ENCODE measurements at regions not wholly inside any gene's neighbourhood (a gene's known extent, or its start where the extent isn't known, plus 50 kb on each side); places are given as distances from the start of the nearest gene placed in this dataset.

DNA sequence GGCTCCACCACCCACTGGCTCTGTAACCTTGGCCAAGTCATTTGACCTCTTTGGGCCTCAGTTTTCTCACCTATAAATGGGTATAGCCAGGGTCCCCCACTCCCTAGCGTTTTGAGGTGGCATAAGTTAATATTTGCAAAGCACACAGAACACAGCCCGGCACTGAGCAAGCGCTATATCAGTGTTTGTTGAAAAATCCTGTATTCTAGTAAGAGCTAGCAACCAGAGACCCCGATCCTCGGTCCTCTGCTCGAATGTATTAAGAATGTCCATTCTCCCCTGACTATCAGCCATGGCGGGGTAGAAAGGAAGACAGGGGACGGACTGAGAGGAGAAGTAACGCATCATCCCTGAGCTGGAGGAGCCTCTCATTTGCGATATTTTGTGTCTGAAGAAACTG, 131.2 kb downstream of the IRF8 start:
- DNase-seq (ENCODE audit: low read depth): no peak
- TF ChIP-seq, protein P1, sequence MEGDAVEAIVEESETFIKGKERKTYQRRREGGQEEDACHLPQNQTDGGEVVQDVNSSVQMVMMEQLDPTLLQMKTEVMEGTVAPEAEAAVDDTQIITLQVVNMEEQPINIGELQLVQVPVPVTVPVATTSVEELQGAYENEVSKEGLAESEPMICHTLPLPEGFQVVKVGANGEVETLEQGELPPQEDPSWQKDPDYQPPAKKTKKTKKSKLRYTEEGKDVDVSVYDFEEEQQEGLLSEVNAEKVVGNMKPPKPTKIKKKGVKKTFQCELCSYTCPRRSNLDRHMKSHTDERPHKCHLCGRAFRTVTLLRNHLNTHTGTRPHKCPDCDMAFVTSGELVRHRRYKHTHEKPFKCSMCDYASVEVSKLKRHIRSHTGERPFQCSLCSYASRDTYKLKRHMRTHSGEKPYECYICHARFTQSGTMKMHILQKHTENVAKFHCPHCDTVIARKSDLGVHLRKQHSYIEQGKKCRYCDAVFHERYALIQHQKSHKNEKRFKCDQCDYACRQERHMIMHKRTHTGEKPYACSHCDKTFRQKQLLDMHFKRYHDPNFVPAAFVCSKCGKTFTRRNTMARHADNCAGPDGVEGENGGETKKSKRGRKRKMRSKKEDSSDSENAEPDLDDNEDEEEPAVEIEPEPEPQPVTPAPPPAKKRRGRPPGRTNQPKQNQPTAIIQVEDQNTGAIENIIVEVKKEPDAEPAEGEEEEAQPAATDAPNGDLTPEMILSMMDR (conservative IDR thresholded peaks at IDR 0.05; ENCODE audit: low read length): no peak
- H3K4me3 ChIP-seq (ENCODE audit: low read length): no peak overlapping the region

DNA sequence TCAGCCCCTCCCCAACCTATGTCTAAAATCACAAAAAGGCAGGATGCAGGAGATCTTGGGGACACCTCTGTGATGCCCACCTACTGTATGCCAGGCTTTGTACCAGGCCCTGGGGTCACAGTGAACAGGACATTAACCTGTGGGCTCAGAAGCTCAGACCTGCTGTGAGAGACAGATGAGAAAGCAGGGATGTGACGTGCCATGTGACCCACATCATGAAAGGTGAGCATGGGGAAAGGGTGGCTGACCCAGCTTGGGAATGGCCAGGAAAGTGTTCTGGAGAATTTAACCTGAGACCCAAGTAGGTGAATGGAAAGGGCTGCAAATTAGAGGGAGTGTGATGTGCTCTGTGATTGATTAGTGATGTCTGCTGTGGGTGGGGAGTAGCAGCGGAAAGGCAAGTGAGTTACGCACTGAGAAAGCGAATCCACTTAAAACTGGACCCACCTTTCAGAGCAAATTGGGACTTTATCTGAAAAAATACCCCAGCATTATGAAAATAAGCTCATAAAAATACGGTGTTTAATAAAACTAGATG, 132.2 kb downstream of the IRF8 start:
- TF ChIP-seq, protein P1 (conservative IDR thresholded peaks at IDR 0.05; ENCODE audit: low read length): no peak
- DNase-seq (ENCODE audit: low read depth): no peak

DNA sequence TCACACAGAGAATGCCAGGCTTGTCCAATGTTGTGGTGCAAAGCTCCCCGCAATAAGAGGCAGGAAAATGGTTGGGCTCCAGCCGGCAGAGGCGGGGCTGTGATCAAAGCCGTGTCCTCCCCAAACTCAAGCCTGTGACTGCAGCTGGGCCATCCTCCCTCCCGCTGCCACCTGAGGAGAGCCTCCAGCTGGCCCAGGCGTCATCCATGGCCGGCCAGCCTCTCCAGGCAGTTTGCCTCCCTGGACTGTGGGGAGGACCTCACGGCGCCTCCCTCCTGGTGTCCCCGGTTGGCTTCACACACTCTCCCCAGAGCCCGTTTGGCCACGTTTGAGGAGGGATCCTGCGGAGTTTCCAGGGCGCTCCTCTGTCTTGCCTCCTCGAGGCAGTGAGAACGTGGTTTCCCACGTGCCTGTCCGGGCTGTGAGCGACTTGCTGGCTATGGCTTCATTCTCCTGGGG, 134.1 kb downstream of the IRF8 start:
- TF ChIP-seq, protein P1 (conservative IDR thresholded peaks at IDR 0.05; ENCODE audit: low read length): no peak
- DNase-seq (ENCODE audit: low read depth): no peak
- H3K4me3 ChIP-seq (ENCODE audit: low read length): no peak overlapping the region

More for the DNA sequence above, 132.2 kb downstream of the IRF8 start:
- H3K4me3 ChIP-seq (ENCODE audit: low read length): no peak overlapping the region

DNA sequence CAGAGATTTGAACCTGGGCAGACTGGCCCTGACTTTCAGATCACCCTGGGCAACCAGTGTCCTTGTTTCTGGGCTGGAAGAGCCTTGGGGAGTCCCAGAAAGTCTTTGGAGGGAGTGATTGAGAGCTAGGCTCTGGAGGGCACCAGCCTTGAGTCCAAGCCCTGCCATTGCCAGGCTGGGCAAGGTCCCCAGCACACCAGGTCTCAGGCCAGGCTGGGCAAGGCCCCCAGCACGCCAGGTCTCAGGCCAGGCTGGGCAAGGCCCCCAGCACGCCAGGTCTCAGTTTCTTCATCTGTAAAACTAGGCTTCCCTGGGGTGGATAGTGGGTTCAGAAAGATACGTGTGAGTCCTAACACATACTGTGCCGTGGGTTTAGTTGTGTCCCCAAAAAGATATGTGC, 135.0 kb downstream of the IRF8 start:
- DNase-seq (ENCODE audit: low read depth): no peak
- TF ChIP-seq, protein P1 (conservative IDR thresholded peaks at IDR 0.05; ENCODE audit: low read length): no peak
- H3K4me3 ChIP-seq (ENCODE audit: low read length): no peak overlapping the region

DNA sequence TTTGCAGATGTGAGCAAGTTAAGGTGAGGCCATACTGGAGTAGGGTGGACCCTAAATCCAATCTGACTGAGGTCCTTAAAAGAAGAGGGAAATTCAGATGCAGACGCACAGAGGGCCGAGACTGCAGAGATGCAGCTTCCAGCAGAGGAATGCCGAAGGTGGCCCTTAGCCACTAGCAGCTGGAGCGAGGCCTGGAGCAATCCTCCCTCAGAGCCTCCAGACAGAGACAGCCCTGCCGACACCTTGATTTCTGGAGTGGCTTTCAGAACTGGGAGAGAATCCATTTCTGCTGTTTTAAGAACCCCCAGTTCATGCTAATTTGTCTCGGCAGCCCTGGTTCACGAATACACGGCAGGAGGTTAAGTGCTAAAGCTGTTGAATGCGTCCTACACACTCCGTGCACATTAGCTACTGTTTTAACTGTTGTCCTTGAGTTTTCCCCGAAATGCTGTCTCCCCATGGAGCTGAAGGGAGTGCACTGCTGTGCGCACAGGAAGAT, 135.5 kb downstream of the IRF8 start:
- H3K4me3 ChIP-seq (ENCODE audit: low read length): no peak overlapping the region
- DNase-seq (ENCODE audit: low read depth): no peak
- TF ChIP-seq, protein P1 (conservative IDR thresholded peaks at IDR 0.05; ENCODE audit: low read length): no peak

DNA sequence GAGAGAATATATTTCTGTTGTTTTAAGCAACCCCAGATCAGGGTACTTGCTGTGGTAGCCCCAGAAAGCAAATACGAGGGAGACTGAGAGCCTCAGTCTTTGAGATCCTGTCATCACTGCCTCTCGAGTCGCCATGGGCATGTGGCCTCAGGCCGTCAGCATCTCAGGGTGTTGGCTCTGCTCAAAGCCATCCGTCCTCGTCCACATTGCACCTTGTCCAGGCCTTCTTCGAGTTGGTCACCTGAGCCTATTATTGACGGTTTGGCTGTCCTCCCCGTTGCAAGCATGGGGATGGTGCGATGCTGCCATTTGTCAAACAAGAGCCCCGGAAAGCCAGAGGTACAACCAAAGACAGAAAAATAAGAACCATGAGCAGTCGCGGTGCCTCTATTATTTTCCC, 136.9 kb downstream of the IRF8 start:
- TF ChIP-seq, protein P1 (conservative IDR thresholded peaks at IDR 0.05; ENCODE audit: low read length): no peak
- no peak overlapping the region for H3K4me3 ChIP-seq (ENCODE audit: low read length)
- no peak for DNase-seq (ENCODE audit: low read depth)
